GM13977 (cell line): ENCODE measurements at regions not wholly inside any gene's neighbourhood (a gene's known extent, or its start where the extent isn't known, plus 50 kb on each side); places are given as distances from the start of the nearest gene placed in this dataset.
A peak's percentile ranks its signal among the peaks of the same experiment; 100 is the strongest.

Experiments used
- DNase-seq: peaks from one replicate; pipeline ENCODE4 v3.0.0; 2012; ENCODE audit warnings: low spot score
- in situ Hi-C: fragments of 300-500 bp; cut with MboI; formaldehyde crosslinking; loops from one replicate; pipeline ENCODE4 v1.12.0; 2022; ENCODE audit warnings: low sequenced_read_pairs, low pct_unique_long_range_greater_than_20kb, mixed read lengths, inconsistent platforms; ENCODE audit not compliant: unreplicated experiment
- TF ChIP-seq, protein P1 (sequence below): IDR thresholded peaks from 2 replicates; pipeline ENCODE4 v1.5.1; 2012; ENCODE audit warnings: mild to moderate bottlenecking, control low read depth; ENCODE audit not compliant: insufficient read depth; ENCODE audit errors: extremely low read depth, missing control alignments

DNA sequence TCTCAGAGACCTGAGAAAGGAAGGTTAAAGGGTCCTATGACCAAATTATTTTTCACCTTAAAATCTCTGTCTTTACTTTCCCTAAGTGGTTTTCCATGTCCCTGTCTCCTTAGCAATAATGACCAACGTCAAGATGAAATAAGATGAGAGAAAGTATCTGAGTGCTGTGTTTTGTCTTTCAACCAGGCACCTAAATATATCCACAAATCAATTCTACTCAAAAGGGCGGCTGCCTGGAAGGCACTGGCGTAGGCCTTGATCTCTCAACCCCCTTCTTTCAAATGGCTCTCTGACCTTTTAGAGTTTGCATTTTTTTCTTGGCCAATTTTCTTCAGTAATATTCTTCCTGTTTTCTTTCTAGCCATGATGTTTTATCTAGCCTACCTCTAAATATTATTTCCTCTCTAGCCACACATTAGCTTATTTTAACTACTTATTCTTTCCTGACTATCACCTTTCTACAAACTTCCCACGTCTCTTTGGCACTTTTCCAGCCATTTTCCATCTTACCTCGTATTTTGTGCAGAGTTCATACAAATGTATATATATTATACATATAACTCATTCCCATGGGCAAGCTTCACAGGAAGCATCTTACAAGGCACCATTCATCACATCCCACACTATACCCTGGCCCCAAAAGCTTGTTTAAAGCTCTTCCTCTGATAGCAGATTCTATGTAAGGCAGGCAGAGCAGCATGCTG, 204.5 kb downstream of the SNX18 start:
- in situ Hi-C loops: no loop called here
- no peak for DNase-seq
- TF ChIP-seq, protein P1, sequence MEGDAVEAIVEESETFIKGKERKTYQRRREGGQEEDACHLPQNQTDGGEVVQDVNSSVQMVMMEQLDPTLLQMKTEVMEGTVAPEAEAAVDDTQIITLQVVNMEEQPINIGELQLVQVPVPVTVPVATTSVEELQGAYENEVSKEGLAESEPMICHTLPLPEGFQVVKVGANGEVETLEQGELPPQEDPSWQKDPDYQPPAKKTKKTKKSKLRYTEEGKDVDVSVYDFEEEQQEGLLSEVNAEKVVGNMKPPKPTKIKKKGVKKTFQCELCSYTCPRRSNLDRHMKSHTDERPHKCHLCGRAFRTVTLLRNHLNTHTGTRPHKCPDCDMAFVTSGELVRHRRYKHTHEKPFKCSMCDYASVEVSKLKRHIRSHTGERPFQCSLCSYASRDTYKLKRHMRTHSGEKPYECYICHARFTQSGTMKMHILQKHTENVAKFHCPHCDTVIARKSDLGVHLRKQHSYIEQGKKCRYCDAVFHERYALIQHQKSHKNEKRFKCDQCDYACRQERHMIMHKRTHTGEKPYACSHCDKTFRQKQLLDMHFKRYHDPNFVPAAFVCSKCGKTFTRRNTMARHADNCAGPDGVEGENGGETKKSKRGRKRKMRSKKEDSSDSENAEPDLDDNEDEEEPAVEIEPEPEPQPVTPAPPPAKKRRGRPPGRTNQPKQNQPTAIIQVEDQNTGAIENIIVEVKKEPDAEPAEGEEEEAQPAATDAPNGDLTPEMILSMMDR: no peak

DNA sequence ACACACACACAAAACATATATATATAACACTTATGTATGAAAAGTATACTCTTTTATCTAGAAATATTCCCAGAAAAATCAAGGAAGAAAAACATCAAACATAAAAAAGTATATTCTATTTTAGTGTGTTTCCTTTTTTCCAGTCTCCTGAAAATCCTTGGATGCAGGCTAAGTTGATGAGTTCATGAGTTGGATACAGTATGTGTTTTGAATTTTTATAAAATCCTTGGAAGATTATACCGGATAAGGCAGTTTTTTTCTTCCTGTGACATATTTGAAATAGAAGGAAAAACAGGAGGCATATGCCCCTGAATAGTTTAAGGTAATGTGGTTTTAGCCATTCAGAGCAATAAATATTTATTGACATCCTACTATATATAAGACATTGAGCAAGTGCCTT, 203.6 kb downstream of the SNX18 start:
- DNase-seq: no peak
- TF ChIP-seq, protein P1: no peak
- in situ Hi-C loops: no loop called here

DNA sequence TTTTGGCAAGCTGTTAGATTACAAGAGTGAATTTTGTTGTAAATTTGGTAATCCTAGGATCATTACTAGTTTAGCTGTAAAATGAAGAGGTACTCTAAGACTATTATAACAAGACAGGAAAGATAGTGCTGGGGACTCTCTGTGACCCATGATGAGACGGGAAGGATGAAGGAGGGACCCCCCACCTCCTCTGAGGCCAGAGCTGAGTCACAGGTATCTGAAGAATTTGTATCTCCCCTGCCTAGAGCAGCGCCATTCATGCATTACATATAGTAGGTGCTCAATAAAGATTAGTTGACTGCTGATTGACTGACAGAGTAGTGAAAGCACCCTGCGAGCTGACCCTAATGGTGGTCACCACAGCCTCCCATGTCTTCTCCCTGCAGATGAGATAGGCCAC, 202.8 kb downstream of the SNX18 start:
- in situ Hi-C loops: no loop called here
- TF ChIP-seq, protein P1: no peak
- DNase-seq: no peak

DNA sequence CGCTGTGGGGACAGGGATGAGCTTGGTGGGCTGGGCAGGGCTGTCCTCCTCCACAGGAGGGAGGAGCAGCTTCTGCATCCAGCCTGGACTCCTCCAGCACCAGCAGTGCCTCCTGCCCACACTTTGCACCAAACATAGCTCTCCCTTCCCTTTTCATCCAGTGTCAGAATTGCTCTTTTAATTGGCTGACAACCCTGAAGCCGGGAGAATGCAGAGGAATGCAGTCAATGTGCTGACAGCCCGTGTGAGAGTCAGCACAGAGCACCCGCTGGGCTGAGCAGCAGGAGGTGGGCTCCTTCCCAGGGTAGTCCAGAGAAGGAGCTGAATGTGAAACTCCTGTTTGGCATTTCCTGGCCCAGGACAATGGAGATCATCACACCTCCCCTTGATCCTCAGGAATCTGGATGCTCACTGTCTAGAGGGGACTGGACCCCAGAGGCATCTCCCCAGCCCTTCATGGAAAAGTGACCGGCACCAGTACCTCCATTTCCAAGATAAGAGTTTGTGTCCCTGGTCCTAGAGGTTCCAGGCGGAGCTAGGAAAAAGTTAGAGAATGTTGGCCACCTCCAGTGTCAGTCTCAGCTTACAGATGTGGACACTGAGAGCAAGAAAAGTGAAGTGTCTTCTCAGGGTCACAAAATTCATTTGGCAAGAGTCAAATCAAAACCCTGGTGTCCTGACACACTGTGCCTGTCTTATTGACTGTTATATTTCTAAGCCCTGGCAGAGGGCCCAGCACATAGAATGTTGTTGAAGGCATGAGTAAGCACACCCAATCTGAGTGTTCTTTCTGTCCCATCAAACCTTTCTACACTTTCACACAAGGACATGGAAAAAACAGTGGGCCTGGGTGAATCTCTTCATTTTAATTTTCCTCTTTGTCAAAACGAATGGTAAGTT, 202.1 kb downstream of the SNX18 start:
- in situ Hi-C loops: no loop called here
- TF ChIP-seq, protein P1: no peak
- no peak for DNase-seq

DNA sequence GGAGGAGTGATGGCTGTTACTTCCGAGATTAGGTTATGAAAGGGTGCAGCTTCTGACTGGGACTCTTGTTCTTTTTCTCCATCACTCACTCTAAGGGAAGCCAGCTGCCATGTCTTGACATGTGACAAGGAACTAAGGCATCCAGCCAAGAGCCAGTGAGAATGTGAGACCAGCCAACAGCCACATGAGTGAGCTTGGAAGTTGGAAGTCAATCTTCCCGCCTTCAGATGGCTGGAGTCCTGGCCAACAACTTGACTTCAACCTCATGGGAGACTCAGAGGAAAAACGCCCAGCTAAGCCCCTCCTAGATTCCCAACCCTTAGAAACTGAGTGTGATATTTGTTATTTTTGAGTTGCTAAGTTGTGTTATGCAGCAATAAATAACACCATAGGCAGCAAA, 201.1 kb downstream of the SNX18 start:
- in situ Hi-C loops: no loop called here
- TF ChIP-seq, protein P1: no peak
- no peak for DNase-seq

DNA sequence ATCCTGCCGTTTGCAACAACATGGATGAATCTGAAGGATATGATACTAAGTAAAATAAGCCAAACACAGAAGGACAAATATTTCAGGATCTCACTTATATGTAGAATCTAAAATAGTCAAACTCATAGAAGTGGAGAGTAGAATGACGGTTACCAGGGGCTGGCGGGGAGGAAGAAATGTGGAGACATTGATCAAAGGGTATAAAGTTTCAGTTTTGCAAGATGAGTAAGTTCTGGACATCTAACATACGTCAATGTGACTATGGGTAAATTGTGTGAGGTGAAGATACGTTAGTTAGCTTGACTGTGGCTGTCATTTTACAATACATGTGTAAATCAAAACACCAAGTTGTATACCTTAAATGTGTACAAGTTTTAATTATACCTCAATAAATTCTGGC, 200.3 kb downstream of the SNX18 start:
- TF ChIP-seq, protein P1: no peak
- in situ Hi-C loops: no loop called here
- peak; percentile 33 for DNase-seq
